ENCODE measurements at regions not wholly inside any gene's neighbourhood (a gene's known extent, or its start where the extent isn't known, plus 50 kb on each side); places are given as distances from the start of the nearest gene placed in this dataset.

DNA sequence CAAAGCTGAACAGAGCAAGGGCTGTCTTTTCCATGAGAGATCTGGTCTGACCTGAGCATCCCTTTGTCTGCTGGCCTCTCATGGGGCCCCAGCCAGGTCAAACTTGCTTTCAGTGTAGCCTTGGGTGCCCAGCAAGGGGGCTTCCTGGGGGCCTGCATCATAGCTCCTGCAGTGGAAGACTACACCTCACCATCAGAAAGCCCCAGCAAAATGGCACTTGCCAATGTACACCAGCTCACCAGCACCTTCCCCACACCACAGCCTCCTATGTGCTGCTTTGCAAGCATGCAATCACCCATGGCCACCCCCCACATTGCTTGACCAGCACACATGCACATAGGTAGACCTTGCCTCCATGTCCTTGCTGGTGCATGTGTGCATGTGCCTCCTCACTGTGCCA lies 1478.1 kb downstream of the FSTL5 start:
- no peak for TF ChIP-seq EZH2 (IDR thresholded peaks at IDR 0.05; ENCODE audit: borderline replicate concordance, insufficient read depth, low read depth, low read length, poor library complexity, severe bottlenecking)
- TF ChIP-seq, protein P1, sequence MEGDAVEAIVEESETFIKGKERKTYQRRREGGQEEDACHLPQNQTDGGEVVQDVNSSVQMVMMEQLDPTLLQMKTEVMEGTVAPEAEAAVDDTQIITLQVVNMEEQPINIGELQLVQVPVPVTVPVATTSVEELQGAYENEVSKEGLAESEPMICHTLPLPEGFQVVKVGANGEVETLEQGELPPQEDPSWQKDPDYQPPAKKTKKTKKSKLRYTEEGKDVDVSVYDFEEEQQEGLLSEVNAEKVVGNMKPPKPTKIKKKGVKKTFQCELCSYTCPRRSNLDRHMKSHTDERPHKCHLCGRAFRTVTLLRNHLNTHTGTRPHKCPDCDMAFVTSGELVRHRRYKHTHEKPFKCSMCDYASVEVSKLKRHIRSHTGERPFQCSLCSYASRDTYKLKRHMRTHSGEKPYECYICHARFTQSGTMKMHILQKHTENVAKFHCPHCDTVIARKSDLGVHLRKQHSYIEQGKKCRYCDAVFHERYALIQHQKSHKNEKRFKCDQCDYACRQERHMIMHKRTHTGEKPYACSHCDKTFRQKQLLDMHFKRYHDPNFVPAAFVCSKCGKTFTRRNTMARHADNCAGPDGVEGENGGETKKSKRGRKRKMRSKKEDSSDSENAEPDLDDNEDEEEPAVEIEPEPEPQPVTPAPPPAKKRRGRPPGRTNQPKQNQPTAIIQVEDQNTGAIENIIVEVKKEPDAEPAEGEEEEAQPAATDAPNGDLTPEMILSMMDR (IDR thresholded peaks at IDR 0.05) = no peak

Data from B cell (primary cell).